Esophagus squamous epithelium (tissue), 4 donors: ENCODE measurements at regions not wholly inside any gene's neighbourhood (a gene's known extent, or its start where the extent isn't known, plus 50 kb on each side); places are given as distances from the start of the nearest gene placed in this dataset.

ENCODE experiments used
- CTCF ChIP-seq, 6 experiments: fragments of 450-650 bp in 4 of 6; fragments of 200-600 bp in 2 of 6; sonication (generic) in 2 of 6; IDR thresholded peaks; one replicate each; pipeline ENCODE4 v1.5.1; 2016 to 2019; ENCODE audit warnings: antibody characterized with exemption in 6 of 6, mild to moderate bottlenecking in 4 of 6, moderate library complexity in 4 of 6
- POLR2A ChIP-seq, 4 donors: fragments of 450-650 bp; IDR thresholded peaks; one replicate each; pipeline ENCODE4 v1.6.1; 2017; ENCODE audit warnings: antibody characterized with exemption in 4 of 4, mild to moderate bottlenecking in 4 of 4, moderate library complexity in 3 of 4

DNA sequence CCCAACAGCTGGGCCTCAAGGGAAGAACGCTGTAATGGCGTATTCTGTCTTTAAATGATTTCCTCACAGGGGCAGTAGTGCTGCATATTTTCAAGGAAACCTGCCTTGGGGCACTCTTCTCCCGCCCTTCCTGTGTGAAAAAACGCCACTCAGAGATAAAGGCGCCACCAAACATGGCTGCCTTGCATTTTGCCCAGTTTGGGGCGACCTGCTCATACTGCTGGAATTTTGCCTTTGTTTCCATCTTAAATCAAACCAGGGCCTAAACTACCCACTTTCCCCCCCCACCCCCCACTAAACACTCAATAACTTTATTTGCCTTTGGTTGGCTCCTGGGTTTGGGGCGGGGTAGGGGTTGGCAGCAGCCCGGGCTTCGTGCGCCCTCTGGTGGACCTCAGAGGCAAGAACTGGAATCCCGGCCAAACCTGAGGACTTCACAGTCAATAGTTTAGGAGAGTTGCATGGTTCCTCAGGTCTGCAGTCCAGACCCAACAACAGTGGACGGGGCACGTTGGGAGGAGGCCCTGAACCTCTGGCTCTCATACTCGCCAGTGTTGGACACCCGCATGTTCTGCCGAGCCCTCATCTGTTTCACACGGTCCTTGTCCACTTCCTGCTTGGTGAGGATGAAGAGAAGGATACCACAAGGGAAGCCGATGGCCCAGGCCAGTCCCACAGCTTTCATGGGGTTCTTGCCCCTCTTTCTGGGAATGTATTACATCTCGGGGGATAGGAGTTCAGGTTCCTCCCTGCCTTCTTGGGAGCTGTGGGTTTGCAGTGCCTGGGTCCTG is 220.1 kb upstream of the STK26 start:
- peak in 4 of 6 experiments; percentile 41 to 74 (median 64) for TF ChIP-seq CTCF (IDR thresholded peaks at IDR 0.05)
- TF ChIP-seq POLR2A (IDR thresholded peaks at IDR 0.05) = no peak
